EL (cell line): ENCODE measurements at regions not wholly inside any gene's neighbourhood (a gene's known extent, or its start where the extent isn't known, plus 50 kb on each side); places are given as distances from the start of the nearest gene placed in this dataset.

Experiments
- DNase-seq: peaks from one replicate; pipeline ENCODE4 v3.0.0-alpha.2; 2016

DNA sequence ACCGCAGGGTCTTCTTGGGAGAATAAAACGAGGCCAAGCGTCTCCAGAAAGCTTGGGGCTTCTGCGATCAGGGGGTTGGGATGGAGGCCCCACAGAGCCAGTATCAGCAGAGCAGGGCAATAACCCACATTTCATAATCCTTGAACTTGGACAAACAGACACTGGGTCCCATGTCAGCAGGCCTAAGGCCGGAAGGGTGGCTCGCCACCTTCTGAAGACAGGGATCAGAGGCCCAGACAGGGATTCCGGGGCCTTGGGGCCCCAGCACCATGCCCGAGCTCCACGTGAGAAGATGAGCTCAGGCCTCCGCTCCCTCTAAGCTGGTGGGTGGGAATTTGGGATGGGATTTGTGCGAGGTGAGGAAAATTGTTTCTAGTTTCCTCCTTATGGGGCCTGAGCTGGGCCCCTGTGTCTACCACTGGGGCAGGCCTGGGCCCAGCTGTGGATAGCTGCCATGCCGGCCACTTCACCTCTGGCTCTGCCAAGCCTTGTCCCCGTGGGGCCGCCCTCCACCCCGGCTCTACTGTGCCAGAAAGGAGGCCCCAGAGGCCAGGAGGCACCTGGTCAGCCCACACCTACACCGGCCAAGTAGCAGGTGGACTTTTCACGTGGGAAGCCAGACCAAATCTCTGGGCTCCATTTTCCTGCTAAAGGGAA, 67.2 kb upstream of the DLK1 start:
- DNase-seq = no peak

DNA sequence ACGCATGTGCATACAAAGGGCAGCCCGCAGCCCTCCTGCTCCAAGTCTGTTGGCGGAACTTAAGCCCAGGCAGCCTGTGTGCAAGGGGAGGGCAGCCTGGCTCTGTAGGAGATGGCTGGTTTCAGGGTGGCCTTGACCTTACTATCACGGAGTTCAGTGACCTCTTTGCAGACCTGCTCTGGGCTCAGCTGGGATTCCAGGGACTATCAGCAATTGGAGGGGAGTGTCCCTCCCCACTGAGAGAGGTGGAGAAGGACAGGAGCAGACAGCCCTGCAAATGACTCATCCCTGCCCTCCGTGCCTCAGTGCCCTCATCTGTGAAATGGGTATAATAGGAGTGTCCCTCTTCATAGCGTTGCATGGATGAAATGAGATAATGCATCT, 66.2 kb upstream of the DLK1 start:
- no peak for DNase-seq

DNA sequence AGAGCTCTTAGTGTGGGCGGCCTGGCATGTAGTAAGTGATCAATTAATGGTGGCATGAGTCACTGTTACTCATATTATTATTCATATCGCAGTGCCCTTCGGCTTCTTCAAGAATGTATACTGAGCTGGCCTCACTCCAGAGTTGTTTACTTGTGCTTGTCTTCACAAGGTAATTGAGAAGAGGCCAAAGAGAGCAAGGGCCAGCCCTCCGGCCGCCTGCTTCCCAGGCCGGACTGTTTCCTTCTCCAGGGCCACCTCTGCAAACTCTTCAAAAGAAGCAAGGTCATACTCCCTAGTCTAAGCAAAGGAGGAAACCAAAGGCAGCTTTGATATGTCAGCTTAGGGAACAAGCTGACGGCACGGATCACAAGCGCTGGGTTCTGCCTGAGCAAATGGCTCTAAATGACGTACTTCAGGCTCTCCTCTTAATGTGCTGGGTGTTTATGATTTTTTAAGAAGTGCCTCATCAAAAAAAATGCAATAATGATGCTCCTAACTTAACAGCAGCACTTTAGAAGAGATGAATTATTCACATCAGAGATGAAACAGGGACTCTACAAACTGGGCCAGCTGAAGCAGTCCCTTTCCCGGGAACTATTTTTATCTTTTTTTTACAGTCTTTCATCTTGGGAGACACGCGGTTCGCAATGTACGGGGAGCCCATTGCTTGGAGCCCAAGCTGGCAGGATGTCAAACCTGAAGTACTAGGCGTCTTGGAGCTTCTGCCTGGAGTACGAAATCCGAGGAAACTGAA, 65.6 kb upstream of the DLK1 start:
- peak; percentile 35 for DNase-seq

DNA sequence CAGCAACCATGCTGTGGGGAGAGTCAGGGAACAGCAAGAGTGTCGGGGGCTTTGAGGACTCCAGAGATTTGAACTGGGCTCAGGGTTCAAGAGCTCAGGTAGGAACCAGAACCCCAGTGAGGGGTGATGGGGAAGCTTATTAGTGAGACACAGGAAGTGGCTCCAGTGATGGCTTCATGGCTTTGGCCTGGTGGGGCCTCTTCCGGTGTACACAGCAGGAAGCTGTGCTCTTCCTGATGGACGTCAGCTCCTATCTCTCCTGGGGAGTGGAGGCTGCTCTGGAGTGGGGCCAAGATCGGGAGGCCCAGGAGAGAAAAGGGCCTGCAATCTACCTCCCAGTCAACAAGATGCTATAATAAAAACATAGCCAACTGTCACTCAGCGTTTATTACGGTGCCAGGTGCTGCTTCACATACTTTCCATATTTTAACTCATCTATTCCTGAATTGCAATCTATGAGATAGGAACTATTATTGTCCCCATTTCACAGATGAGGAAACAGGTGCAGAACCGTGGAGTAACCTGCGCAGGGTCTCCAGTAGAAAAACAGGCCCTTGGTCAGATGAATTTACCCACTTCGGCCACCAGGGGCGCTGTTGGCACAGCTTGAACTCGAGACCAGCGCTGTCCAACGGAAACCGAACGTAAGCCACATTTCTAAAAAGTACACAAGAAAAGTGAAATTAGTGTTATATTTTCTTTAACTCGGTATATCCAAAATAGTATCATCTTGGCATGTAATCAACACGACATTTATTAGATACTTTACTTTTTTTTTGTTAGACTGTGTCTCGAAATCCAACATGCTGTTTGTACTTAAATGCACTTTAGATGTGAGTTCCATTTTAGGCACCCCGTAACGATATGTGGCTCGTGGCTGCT, 63.6 kb upstream of the DLK1 start:
- DNase-seq = peak; percentile 57

DNA sequence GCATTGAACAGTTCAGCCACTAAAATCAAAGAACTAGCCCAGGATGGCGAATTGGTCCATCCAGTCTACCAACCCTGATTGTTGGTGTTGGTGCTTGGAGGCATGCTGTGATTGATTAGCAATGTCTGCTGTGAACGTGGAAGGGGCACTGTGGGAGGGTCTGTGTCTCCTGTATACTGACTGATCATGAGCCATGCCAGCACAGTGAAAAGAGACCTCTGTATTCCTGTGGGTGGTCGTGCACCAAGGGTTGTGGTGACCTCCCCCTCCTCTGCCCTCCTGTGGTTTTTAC, 63.0 kb upstream of the DLK1 start:
- DNase-seq = no peak

DNA sequence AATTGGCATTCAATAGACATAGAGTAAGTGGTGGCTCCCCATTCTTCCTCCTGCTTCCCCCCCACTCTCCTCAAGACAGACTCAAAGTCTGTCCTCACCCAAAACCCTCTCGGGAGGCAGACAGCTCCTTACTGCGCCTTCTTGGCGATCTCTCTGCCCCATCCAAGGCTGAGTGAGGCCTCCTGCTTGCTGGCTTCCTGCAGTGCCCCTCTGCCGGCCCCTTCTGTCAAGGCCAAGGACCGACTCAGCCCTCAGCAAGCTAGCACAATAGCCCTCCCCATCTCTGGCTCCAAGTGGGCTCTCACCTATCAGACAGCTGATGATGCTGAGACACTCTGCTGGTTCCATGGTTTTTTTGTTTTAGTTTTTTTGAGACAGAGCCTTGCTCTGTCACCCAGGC, 62.5 kb upstream of the DLK1 start:
- no peak for DNase-seq

DNA sequence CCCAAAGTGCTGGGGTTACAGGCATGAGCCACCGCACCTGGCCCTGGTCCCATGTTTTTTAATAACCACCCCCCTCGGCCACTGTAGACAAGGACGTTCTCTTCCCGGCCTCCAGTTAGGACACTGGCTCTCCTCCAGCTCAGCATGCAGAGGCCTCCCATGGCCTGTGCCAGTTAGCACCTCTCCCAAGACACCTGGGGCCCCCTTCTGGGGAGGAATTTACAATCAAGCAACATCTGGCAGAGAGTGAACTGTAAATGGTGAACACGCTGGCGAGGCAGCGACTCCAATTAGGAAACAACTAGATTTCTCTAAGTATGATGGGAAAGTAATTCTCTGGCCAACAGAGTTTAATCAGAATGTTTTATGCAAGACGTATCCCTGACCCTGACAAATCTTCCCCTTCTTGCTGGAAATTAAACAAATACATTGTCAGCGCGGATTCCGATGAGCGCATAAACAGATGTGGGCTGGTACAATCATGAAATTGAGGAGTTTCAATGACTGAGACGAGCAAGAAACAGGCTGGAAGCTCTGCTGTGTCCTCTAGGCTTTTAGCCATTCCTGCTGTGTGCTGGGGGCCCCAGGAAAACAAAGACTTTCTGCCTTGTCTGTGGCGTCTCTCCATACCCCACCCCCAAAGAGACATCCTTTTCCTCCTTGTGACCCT, 61.7 kb upstream of the DLK1 start:
- no peak for DNase-seq

DNA sequence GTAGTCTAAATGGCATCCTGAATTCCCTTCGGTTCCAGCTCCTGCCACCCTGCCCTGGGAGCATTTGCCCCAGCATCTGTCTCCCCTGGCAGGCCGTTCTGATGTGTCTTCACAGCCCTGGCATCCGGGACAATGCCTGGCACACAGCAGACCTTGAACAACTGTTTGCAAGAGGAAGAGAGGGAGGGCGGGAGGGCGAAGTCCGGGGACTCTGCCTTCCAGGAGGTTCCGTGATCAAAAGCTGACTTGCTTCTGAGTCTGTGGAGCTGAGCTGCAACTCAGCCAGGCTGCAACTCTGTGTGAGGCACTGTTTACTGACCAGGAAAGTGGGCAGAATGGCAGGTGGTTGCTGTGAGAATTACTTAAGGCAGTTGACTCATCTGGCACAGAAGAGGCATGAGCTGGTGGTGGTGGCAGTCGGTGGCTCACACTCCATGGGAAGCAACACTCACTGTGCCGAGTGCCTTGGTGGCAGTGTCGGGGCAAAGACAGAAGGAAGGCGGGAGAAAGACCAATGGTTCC, 61.1 kb upstream of the DLK1 start:
- DNase-seq = no peak

DNA sequence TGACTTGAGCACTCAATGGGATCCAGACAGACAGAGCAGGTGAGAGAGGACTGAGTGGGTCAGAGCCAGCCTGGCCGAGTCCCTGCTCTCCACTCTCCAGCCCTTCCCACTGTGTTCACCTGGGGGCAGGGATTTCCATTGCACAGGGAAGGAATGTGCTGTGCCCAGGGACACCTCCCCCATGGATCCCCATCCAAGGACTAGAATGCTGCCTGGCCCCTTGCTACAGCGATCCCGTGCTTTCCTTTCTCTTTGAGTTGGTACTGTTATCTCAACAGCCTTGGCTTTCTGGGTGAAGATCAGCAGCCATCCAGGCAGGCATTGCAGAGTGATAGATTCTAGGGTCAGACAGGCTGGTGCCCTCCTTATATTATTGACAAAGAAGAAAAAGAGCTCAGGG, 60.3 kb upstream of the DLK1 start:
- no peak for DNase-seq

DNA sequence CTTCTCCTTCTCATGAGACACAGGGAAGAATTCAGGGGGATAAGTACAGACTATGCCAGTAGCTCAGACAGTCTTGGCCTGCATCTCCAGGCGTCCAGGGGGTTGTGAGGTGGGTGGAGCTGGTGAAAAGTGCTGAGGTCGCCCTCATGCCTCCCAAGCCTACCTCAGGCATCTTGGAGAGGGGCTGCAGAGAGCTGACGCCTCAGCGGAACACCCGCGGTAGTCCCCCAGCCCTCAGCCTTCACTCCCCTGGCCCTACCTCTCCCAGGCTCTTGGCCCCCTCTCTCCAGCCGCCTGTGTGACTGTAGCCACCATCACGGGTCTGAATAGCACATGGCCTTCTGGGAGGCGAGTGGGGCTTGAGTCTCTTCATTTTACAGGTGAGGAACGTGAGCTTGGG, 59.8 kb upstream of the DLK1 start:
- no peak for DNase-seq

DNA sequence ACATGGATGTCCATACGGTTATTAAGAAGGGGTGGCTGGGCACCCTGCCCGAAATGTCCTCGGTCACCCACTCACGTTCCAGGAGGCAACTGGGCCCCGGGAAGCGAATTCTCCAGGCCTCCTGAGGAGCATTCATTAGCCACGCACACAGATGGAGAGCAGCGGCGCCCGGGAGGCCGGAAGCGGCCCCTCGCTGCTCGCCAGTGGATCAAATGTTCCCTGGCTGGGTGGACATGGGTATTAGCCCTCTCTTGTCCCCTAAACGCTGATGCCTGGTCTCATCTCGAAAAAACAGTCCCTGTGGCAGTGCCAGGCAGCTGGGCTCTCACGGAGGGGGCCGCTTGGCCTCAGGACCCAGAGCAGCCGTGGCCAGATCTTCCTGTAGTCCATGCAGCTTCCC, 59.0 kb upstream of the DLK1 start:
- DNase-seq = no peak

DNA sequence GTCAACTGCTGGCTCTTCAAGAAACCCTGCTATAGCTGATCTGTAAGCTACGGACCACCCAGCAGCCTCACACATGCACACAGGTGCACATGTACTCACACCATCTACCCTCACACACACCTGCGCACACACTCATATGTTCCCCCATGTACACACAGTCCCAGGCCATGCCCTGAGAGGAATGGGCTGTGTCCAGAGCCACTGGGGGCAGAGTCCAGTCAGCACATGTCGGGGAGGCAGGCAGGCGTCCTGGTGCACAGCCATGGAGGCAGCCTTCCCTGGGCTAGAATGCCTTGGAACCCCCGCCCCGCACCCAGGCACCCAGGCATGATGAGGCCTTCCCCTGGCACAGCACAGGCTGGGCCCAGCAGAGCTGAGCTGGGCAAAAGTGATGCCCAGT, 58.3 kb upstream of the DLK1 start:
- no peak for DNase-seq

DNA sequence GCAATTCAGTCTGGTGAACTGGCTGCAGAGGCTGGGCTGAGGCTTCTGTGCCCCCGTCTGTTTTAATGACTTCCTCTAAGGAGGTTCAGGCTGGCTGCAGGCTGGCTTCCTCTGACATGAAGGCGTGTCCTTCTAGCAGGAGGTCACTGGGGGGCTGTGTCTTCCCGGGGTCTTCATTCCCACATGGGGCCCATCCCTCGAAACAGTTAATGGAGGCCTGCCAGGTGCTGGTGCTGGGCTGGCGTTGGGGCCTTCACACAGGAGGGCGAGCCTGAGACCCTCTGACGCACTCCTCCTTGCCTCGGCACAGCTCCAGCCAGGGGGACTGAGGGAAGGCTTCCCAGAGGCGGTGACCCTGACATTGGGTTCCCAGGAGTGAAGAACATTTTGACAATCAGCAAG, 57.7 kb upstream of the DLK1 start:
- no peak for DNase-seq

DNA sequence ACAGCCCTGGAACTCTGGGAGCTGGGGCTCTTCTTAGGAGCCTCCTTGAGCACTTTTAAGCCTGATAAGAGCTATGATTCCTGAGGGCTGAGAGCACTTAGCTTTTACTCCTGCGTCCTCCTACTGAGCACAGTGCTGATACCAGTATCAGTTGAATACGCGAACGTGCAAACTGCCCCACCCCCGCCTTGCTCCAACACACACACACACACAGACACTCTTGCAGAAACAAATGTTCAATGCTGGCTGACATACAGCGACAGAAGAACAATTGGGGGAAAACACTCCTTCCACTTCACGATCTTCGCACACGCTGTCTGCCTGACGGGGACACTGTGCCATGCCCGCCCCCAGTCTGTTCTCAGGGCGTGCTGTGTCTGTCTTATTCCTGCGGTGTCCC, 57.2 kb upstream of the DLK1 start:
- DNase-seq = no peak

DNA sequence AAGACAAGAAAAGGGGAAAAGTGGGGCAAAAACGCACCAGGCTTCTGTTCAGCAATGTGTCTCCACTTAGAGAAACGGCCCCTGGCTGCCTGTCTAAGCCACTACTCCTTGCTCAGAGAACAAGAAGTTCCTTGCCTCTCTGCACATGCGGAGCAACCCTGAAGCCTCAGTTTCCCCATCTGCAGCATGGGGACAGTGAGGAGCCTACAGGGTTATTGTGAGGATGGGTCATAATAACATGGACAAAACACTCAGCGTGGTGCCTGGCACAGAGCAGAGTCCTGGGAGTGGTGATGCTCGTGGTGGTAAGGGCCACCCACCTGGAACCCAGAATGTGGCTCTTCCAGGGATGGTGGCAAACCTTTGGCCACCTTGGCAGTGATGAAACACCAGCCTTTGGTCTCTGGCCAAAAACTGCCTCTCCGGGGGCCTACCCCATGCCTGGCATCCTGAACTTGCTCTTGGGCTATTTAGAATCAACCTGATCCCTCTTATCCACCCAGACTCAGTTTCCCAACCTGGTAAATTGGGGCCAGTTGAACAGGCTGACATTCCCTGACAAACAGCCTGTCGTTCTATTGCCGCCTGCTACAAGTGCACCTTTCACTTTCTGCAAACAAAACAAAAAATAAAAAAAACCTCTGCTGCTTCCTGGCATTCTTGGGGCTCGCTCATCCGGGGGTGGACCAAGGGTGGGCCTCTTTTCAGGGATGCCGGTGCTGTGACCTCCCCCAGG, 56.5 kb upstream of the DLK1 start:
- DNase-seq = no peak

DNA sequence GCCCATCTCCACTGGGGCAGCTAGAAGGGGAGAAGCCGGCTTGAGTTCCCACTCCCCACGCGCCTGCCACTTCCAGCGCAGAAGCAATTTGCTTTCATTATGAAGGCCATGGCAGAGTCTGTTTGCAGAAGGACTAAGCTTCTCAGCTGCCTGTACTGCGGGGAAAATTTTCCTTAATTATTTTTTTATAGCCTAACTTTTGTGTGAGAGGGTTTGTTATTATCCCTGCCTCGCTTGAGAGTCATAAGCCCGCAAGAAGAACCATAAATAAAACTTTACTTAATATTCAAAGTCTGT, 56.0 kb upstream of the DLK1 start:
- DNase-seq = no peak

DNA sequence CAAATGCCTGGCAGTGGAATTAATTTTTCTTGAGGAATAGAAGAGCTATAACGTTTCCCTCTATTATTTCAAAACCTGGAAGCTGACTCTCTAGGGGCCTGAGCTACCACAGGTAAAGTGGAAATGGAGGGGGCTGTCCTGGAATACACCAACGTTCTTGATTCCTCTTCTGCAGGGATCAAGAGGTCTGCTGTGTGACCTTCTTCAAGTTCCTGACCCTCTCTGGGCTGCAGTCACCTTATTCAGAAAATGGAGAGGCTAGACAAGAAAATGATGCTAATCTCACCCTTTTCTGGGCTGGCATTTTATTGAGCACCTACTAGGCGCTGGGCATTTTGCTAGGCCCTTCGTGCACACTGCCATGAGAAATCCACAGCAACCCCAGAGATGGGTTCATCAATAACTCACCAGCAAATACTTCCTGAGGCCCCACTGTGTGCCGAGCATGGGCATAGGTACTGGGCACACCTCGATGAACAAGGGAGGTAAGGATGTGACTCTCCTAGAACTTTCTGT, 55.2 kb upstream of the DLK1 start:
- no peak for DNase-seq

DNA sequence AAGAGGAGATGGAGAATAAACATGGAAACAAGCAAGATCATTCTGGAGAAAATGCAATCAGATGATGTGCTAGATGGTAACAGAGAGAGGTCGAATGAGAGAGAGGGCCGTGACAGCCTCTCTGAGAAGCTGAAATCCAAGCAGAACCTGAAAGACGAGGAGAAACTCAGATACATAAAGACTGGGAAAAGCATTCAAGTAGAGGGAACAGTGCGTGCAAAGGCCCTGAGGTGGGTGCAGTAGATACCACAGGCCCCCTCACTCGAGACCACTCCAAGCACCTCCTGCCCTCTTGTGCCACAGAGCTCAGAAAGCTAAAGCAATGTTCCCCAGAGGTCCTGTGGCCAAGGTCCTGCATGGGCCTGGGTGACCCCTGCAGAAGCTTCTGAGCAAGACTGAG, 54.8 kb upstream of the DLK1 start:
- no peak for DNase-seq

DNA sequence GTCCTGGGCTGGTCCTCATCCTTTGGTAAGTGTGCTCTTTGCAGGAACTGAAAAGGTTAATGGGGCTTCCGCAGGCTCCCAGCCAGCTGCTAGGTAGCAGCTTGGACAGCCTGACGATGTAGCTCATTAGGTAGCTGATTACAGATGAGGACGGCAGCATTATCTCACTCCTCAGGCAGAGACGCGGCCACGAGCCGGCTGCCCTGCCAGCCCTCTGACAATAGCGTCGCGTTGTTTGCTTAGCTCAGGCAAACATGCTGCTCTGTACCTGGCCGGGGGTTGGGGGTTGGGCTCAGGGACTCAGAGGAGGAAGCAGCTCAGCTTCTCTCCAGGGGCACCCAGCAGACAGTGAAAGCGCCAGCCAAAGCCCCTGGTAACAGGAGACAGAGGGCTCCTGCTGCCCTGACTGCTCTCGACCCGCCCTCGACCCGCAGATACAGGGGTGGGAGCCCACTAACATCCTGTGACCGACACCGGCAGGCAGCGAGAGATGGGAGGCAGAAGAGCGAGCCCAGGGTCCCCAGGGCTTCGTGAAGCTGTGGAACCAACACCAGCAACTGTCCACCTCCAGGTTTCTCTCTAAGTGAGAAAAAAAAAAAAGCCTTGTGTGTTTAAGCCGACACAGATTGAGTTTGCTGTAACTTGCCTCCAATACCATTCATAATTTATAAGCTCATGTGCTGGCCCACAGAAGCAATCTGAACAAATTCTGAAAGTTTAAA, 53.4 kb upstream of the DLK1 start:
- no peak for DNase-seq

DNA sequence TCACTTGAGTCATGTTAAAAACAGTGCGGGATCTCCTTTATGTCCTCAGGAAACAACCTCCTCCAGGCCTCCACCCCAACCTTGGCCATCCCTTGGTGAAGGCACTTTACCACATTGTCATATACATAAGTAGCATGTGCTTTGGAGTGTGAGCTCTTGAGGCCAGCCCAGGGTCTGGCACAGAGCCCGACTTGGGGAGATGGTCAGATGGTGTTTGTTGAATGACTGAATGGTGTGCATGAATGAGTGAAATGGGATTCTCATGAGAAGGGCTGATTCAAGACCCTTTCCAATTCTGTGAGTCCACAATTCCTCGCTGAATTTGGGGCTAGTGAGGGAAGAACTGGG, 52.9 kb upstream of the DLK1 start:
- no peak for DNase-seq

DNA sequence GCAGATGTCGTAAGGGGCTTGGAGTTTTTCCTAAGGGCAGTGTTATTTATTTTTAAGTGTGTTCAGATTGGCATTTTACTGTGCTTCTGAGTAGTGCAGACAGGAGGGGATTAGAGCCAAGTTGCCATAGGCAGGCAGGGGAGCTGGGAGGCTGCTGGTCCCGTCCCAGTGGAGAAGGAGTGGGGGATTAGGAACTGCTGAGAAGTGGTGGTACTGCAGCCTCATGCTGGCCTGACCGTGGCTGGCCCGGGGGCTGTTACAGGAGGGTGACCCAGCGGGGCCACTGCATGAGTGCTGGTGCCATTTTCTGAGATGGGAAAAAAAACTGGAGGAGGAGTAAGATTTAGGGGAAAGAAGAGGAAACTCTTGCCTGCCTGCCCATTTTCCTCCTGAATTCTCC, 52.3 kb upstream of the DLK1 start:
- DNase-seq = no peak
